Uterus (tissue), 2 donors: ENCODE measurements at regions not wholly inside any gene's neighbourhood (a gene's known extent, or its start where the extent isn't known, plus 50 kb on each side); places are given as distances from the start of the nearest gene placed in this dataset.

Source experiments
- CTCF ChIP-seq, 4 experiments: fragments of 200-600 bp in 2 of 4; fragments of 450-650 bp in 2 of 4; sonication (generic) in 2 of 4; IDR thresholded peaks; one replicate each; pipeline ENCODE4 v1.5.1; 2016 to 2019; ENCODE audit warnings: antibody characterized with exemption in 4 of 4, mild to moderate bottlenecking in 2 of 4, moderate library complexity in 1 of 4
- POLR2A ChIP-seq, 2 donors: fragments of 450-650 bp; IDR thresholded peaks; one replicate each; pipeline ENCODE4 v1.6.1; 2016; ENCODE audit warnings: antibody characterized with exemption in 2 of 2, mild to moderate bottlenecking in 1 of 2, moderate library complexity in 1 of 2

DNA sequence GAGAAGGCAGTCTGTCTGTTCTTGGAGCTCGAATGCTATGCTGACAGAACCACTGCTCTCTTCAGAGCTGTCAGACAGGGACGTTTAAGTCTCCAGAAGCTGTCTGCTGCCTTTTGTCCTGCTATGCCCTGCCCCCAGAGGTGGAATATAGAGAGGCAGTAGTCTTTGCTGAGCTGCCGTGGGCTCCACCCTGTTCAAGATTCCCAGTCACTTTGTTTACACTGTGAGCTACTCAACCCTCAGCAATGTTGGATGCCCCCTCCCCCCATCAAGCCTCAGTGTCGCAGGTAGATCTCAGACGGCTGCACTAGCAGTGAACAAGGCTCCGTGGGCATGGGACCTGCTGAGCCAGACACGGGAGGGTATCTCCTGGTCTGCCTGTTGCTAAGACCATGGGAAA is 344.2 kb downstream of the TMEM161B start:
- TF ChIP-seq CTCF (IDR thresholded peaks at IDR 0.05), result no peak
- TF ChIP-seq POLR2A (IDR thresholded peaks at IDR 0.05), result no peak
